ENCODE measurements at regions not wholly inside any gene's neighbourhood (a gene's known extent, or its start where the extent isn't known, plus 50 kb on each side); places are given as distances from the start of the nearest gene placed in this dataset.

DNA sequence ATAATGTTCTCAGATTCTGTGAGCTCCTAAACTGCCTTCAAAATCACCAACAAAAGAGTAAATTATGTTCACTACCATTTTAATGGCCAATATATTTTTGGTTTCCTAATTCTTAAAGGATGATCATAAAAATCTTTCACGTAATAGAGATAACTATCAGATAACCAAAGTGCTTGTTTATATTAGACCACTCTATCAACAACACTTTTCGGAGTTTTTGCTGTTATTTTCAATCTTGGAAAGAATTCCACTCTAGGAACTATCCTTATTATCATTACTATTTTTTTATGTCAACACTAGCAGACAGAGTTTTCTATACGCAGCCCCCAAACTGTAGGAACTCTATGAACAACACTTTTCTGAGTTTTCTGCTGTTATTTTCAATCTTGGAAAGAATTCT, 782.5 kb upstream of the ZEB2 start:
- Histone ChIP-seq H3K4me2 (ENCODE audit: insufficient read depth, insufficient read length, low read length) (no peak overlapping the region), H3T11ph (ENCODE audit: low read length) (no peak overlapping the region), H2BK12ac (ENCODE audit: insufficient read length, low read depth, low read length) (no peak overlapping the region), H2BK20ac (ENCODE audit: low read depth, low read length, poor library complexity, severe bottlenecking) (no peak overlapping the region), H4K20me1 (ENCODE audit: control insufficient read depth, insufficient read depth, insufficient read length) (no peaks in the 10 kb centered on the region), H3K56ac (ENCODE audit: insufficient read length, low read depth, low read length) (no peak overlapping the region), H3K23ac (ENCODE audit: insufficient read length, low read depth, low read length) (no peak overlapping the region), H4K91ac (ENCODE audit: insufficient read length, low read depth, low read length) (no peak overlapping the region), H2AFZ (ENCODE audit: low read length) (no peak overlapping the region), H3K9ac (ENCODE audit: extremely low read depth, insufficient read length, low read length) (no peak overlapping the region), H2BK5ac (ENCODE audit: insufficient read length, low read length) (no peak overlapping the region), H2AK5ac (ENCODE audit: insufficient read length, low read length) (no peak overlapping the region), H4K8ac (replicated peaks; ENCODE audit: insufficient read length, low read depth, low read length) (no peak overlapping the region), H3K4ac (ENCODE audit: low read depth, low read length) (no peak overlapping the region), H3K27me3 (ENCODE audit: insufficient read depth, low read length) (no peaks in the 10 kb centered on the region), H2BK120ac (ENCODE audit: low read depth, low read length, poor library complexity, severe bottlenecking) (no peak overlapping the region), H3K9me3 (ENCODE audit: control insufficient read depth, low read depth, low read length) (no peaks in the 10 kb centered on the region), H2BK15ac (ENCODE audit: low read depth, low read length) (no peak overlapping the region), H3K23me2 (ENCODE audit: insufficient read length, low read depth, low read length, poor library complexity, severe bottlenecking) (no peaks in the 10 kb centered on the region), H3K27ac (ENCODE audit: insufficient read length, low read depth, low read length) (no peak overlapping the region), H3K79me1 (ENCODE audit: insufficient read depth, low read depth, low read length, poor library complexity, severe bottlenecking) (no peaks in the 10 kb centered on the region), H3K4me1 (ENCODE audit: insufficient read depth, low read length) (no peaks in the 10 kb centered on the region), H3K18ac (ENCODE audit: insufficient read length, low read depth, low read length) (no peak overlapping the region), H3K79me2 (ENCODE audit: insufficient read depth, low read length) (no peaks in the 10 kb centered on the region), H4K5ac (ENCODE audit: insufficient read length, low read depth, low read length) (no peak overlapping the region), H3K14ac (ENCODE audit: insufficient read depth, low read length) (no peak overlapping the region)
- no peak for DNase-seq
- no peaks in the 10 kb centered on the region for H3K27me3 Mint-ChIP-seq (ENCODE audit: low read depth)
- no peaks in the 10 kb centered on the region for H3K36me3 Mint-ChIP-seq (ENCODE audit: insufficient read depth in 1 of 3, low read depth in 3 of 3)
- TF ChIP-seq, protein P1, sequence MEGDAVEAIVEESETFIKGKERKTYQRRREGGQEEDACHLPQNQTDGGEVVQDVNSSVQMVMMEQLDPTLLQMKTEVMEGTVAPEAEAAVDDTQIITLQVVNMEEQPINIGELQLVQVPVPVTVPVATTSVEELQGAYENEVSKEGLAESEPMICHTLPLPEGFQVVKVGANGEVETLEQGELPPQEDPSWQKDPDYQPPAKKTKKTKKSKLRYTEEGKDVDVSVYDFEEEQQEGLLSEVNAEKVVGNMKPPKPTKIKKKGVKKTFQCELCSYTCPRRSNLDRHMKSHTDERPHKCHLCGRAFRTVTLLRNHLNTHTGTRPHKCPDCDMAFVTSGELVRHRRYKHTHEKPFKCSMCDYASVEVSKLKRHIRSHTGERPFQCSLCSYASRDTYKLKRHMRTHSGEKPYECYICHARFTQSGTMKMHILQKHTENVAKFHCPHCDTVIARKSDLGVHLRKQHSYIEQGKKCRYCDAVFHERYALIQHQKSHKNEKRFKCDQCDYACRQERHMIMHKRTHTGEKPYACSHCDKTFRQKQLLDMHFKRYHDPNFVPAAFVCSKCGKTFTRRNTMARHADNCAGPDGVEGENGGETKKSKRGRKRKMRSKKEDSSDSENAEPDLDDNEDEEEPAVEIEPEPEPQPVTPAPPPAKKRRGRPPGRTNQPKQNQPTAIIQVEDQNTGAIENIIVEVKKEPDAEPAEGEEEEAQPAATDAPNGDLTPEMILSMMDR (conservative IDR thresholded peaks at IDR 0.05) = no peak
- no CpG with 5 or more reads among the region's 3 CpGs for WGBS (ENCODE audit: extremely low coverage, insufficient read length, low lambda C conversion rate)
- no peak overlapping the region for H3K27ac Mint-ChIP-seq
- peaks cover 8 to 12% of the 10 kb centered on the region in 2 experiments for H3K4me1 Mint-ChIP-seq
- no peak overlapping the region for H3K4me3 Mint-ChIP-seq
- H3K9me3 Mint-ChIP-seq = no peaks in the 10 kb centered on the region; a peak in 1 of 5 replicates
